ENCODE measurements at regions not wholly inside any gene's neighbourhood (a gene's known extent, or its start where the extent isn't known, plus 50 kb on each side); places are given as distances from the start of the nearest gene placed in this dataset.

DNA sequence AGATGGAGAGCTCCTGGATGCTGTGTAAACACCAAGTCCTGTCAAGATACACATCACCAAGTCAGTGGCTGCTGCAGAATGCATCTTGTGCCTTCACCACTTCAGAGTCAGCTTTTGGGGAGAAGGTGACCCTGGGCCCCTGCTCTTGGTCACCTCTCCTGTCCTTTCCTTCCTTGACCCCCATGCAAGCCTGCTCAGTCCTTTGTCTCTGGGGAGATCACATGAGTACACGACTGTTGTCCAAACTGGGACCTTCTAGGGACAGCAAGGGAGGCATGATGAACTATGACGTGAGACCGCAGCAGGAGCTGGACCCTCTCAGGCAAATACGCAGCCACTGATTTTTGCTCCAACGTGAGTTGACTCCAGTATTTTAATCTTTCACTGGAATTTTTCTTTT, 706.9 kb upstream of the ID2 start:
- Histone ChIP-seq H3K9me3 (ENCODE audit: control insufficient read depth, insufficient read depth, low read length) (no peaks in the 10 kb centered on the region), H3K4me3 (ENCODE audit: low read length) (no peak overlapping the region), H3K4me1 (ENCODE audit: control insufficient read depth, low read length) (no peaks in the 10 kb centered on the region), H3K79me2 (ENCODE audit: control insufficient read depth, low read length) (no peaks in the 10 kb centered on the region), H3K4me2 (ENCODE audit: low read length) (no peak overlapping the region), H4K20me1 (ENCODE audit: control insufficient read depth, insufficient read depth, low read depth, low read length) (no peaks in the 10 kb centered on the region), H3K36me3 (ENCODE audit: control insufficient read depth, low read length) (no peaks in the 10 kb centered on the region), H3K27me3 (ENCODE audit: control insufficient read depth, low read length) (no peaks in the 10 kb centered on the region), H3K9me2 (replicated peaks; ENCODE audit: control insufficient read depth, low read length) (no peaks in the 10 kb centered on the region), H3K27ac (ENCODE audit: low read depth, low read length) (no peak overlapping the region), H3F3A (ENCODE audit: control insufficient read depth, insufficient read depth) (no peaks in the 10 kb centered on the region)
- no peak for TF ChIP-seq EZH2phosphoT487 (IDR thresholded peaks at IDR 0.05; ENCODE audit: borderline replicate concordance, low read length)
- TF ChIP-seq, protein P1, sequence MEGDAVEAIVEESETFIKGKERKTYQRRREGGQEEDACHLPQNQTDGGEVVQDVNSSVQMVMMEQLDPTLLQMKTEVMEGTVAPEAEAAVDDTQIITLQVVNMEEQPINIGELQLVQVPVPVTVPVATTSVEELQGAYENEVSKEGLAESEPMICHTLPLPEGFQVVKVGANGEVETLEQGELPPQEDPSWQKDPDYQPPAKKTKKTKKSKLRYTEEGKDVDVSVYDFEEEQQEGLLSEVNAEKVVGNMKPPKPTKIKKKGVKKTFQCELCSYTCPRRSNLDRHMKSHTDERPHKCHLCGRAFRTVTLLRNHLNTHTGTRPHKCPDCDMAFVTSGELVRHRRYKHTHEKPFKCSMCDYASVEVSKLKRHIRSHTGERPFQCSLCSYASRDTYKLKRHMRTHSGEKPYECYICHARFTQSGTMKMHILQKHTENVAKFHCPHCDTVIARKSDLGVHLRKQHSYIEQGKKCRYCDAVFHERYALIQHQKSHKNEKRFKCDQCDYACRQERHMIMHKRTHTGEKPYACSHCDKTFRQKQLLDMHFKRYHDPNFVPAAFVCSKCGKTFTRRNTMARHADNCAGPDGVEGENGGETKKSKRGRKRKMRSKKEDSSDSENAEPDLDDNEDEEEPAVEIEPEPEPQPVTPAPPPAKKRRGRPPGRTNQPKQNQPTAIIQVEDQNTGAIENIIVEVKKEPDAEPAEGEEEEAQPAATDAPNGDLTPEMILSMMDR (IDR thresholded peaks at IDR 0.05; ENCODE audit: low read depth, low read length, poor library complexity, severe bottlenecking): no peak

DNA sequence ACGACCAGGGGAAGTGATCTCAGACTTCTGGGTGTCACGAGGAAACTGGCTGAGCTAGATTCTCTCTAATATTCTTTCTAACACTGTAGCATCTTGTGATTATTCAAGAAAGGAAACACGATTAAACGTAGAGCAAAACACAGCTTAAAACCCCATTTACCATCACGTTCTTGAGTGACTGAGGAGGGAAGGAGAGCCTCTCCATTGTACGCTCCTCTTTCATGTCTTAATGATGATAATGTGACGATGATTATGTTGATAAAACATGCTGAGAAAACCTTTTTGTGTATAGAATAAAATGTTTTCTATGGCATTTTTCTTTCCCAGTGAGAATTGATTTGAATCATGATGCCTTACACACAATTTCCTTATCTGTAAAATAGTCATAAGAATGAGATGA, 705.6 kb upstream of the ID2 start:
- H3K4me2 ChIP-seq (ENCODE audit: low read length): no peak overlapping the region
- no peaks in the 10 kb centered on the region for H3F3A ChIP-seq (ENCODE audit: control insufficient read depth, insufficient read depth)
- no peaks in the 10 kb centered on the region for H3K79me2 ChIP-seq (ENCODE audit: control insufficient read depth, low read length)
- H3K9me3 ChIP-seq (ENCODE audit: control insufficient read depth, insufficient read depth, low read length): no peaks in the 10 kb centered on the region
- H3K27me3 ChIP-seq (ENCODE audit: control insufficient read depth, low read length): no peaks in the 10 kb centered on the region
- no peak overlapping the region for H3K27ac ChIP-seq (ENCODE audit: low read depth, low read length)
- no peaks in the 10 kb centered on the region for H3K36me3 ChIP-seq (ENCODE audit: control insufficient read depth, low read length)
- H3K4me1 ChIP-seq (ENCODE audit: control insufficient read depth, low read length): no peaks in the 10 kb centered on the region
- TF ChIP-seq, protein P1 (IDR thresholded peaks at IDR 0.05; ENCODE audit: low read depth, low read length, poor library complexity, severe bottlenecking): no peak
- TF ChIP-seq EZH2phosphoT487 (IDR thresholded peaks at IDR 0.05; ENCODE audit: borderline replicate concordance, low read length): no peak
- H4K20me1 ChIP-seq (ENCODE audit: control insufficient read depth, insufficient read depth, low read depth, low read length): no peaks in the 10 kb centered on the region
- no peak overlapping the region for H3K4me3 ChIP-seq (ENCODE audit: low read length)
- H3K9me2 ChIP-seq (replicated peaks; ENCODE audit: control insufficient read depth, low read length): no peaks in the 10 kb centered on the region

DNA sequence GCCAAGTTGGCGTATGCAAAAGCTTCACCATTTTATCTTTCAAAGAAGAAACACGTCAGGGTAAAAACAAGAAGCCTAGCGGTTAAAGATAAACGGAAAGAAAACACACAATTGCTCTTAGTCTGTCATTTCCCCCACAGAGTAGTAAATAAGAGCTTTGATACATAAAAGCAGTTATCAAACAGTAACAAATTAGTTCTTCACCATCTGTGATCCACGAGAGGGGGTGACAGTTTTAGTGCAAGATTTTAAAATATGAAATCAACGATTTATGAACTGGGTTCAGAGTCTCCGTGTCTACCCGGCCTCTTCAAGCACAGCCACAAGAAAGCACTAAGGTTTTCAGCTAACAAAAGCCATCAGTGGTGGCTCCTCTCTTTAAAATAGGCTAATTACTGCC, 703.9 kb upstream of the ID2 start:
- Histone ChIP-seq H3K4me3 (ENCODE audit: low read length) (no peak overlapping the region), H3F3A (ENCODE audit: control insufficient read depth, insufficient read depth) (no peaks in the 10 kb centered on the region)
- TF ChIP-seq, protein P1 (IDR thresholded peaks at IDR 0.05; ENCODE audit: low read depth, low read length, poor library complexity, severe bottlenecking): no peak
- no peak for TF ChIP-seq EZH2phosphoT487 (IDR thresholded peaks at IDR 0.05; ENCODE audit: borderline replicate concordance, low read length)

DNA sequence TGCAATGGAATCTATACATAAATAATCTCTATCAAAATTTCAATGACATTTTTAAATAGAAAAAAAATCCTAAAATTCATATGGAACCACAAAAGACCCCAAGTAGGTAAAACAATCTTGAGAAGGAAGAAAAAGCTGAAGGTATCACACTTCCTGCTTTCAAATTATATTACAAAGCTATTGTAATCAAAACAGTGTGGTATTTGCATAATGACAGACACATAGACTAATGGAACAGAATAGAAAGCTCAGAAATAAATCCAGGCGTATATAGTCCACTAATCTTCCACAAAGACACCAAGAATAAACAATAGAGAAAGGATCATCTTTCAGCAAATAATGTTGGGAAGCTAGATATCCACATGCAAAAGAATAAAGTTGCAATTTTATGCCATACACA, 699.8 kb upstream of the ID2 start:
- Histone ChIP-seq H3K27me3 (ENCODE audit: control insufficient read depth, low read length) (no peaks in the 10 kb centered on the region), H3K36me3 (ENCODE audit: control insufficient read depth, low read length) (no peaks in the 10 kb centered on the region), H3K9me3 (ENCODE audit: control insufficient read depth, insufficient read depth, low read length) (peaks cover 6% of the 10 kb centered on the region; the same call in 1 of the 2 replicates), H3K9me2 (replicated peaks; ENCODE audit: control insufficient read depth, low read length) (no peaks in the 10 kb centered on the region), H3K4me1 (ENCODE audit: control insufficient read depth, low read length) (no peaks in the 10 kb centered on the region), H3K27ac (ENCODE audit: low read depth, low read length) (no peak overlapping the region), H3K4me2 (ENCODE audit: low read length) (no peak overlapping the region), H4K20me1 (ENCODE audit: control insufficient read depth, insufficient read depth, low read depth, low read length) (no peaks in the 10 kb centered on the region), H3K4me3 (ENCODE audit: low read length) (no peak overlapping the region), H3K79me2 (ENCODE audit: control insufficient read depth, low read length) (no peaks in the 10 kb centered on the region), H3F3A (ENCODE audit: control insufficient read depth, insufficient read depth) (no peaks in the 10 kb centered on the region)
- TF ChIP-seq, protein P1 (IDR thresholded peaks at IDR 0.05; ENCODE audit: low read depth, low read length, poor library complexity, severe bottlenecking): no peak

More for the DNA sequence above, 703.9 kb upstream of the ID2 start:
- Histone ChIP-seq H3K4me2 (ENCODE audit: low read length) (no peak overlapping the region), H3K9me3 (ENCODE audit: control insufficient read depth, insufficient read depth, low read length) (peaks cover 6% of the 10 kb centered on the region; the same call in 1 of the 2 replicates), H3K4me1 (ENCODE audit: control insufficient read depth, low read length) (no peaks in the 10 kb centered on the region), H4K20me1 (ENCODE audit: control insufficient read depth, insufficient read depth, low read depth, low read length) (no peaks in the 10 kb centered on the region), H3K36me3 (ENCODE audit: control insufficient read depth, low read length) (no peaks in the 10 kb centered on the region), H3K27ac (ENCODE audit: low read depth, low read length) (no peak overlapping the region), H3K9me2 (replicated peaks; ENCODE audit: control insufficient read depth, low read length) (no peaks in the 10 kb centered on the region), H3K27me3 (ENCODE audit: control insufficient read depth, low read length) (no peaks in the 10 kb centered on the region), H3K79me2 (ENCODE audit: control insufficient read depth, low read length) (no peaks in the 10 kb centered on the region)

All from DOHH2 (cell line).